ENCODE measurements at regions not wholly inside any gene's neighbourhood (a gene's known extent, or its start where the extent isn't known, plus 50 kb on each side); places are given as distances from the start of the nearest gene placed in this dataset.
"Not testable (repeated sequence)": the region's sequence is repeated elsewhere in the genome, so short reads cannot be mapped to it uniquely, and the experiment has no call there.

GRCh38 chr3:80618295-80619256, 850.8 kb upstream of the ROBO1 start:
- DNase-seq: no peak

- DNase-seq: no peak
These were observed 844.6 kb upstream of the ROBO1 start for GRCh38 chr3:80612366-80612765.

DNA sequence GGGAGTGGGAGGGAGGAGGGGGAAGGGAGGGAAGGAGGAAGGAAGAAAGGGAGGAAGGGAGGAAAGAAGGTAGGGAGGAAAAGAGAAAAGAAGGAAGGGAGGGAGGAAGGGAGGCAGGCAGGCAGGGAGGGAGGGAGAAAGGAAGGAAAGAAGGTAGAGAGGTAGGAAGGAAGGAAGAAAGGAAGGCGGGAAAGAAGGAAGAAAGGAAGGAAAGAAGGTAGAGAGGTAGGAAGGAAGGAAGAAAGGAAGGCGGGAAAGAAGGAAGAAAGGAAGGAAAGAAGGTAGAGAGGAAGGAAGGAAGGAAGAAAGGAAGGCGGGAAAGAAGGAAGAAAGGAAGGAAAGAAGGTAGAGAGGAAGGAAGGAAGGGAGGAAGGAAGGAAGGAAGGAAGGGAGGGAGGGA, 840.3 kb upstream of the ROBO1 start:
- not testable (repeated sequence) for DNase-seq

- DNase-seq: no peak
These were observed 838.3 kb upstream of the ROBO1 start for GRCh38 chr3:80606073-80606472.

GRCh38 chr3:80601479-80601878, 833.7 kb upstream of the ROBO1 start:
- DNase-seq: no peak

GRCh38 chr3:80592792-80593191, 825.0 kb upstream of the ROBO1 start:
- no peak for DNase-seq

DNA sequence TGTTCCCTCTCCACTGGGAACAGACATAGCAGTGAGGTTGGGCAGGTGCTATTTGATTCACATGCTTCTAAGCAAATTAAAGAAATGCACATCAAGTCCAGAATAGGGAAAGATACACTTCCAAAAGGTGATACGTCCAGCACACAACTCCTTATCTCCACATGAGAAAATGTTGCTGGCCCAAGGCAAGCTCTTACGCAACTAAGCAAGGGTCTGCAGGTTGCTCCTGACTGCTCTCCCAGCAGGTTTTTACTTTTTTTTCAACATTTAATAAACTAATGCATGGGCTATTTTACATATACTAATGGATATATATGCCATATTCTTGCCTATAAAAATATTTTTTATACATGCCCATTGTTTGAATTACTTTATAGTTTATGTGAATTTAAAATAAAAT, 818.5 kb upstream of the ROBO1 start:
- no peak for DNase-seq

- DNase-seq: no peak
These were observed 812.3 kb upstream of the ROBO1 start for GRCh38 chr3:80580146-80580545.

DNA sequence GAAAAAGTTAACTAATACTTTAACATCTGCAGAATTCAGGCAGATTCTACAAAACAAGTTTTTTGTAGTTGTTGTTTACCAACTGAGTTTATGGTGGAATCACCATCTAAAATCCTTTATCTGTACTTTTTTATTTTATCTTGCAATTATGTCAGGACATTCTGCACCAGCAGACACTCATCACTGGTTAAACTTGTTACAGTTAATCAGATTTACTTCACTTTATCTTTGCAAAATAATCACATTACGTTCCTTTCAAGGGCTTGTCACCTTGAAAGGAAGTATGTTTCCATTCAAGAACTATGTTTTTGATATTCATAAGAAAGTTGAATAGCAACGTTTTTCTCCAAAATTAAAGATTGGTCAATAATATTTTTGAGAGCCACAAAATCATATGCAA, 796.6 kb upstream of the ROBO1 start:
- no peak for DNase-seq

- DNase-seq: no peak
These were observed 791.9 kb upstream of the ROBO1 start for GRCh38 chr3:80559701-80560100.

GRCh38 chr3:80556763-80557162, 789.0 kb upstream of the ROBO1 start:
- no peak for DNase-seq

DNA sequence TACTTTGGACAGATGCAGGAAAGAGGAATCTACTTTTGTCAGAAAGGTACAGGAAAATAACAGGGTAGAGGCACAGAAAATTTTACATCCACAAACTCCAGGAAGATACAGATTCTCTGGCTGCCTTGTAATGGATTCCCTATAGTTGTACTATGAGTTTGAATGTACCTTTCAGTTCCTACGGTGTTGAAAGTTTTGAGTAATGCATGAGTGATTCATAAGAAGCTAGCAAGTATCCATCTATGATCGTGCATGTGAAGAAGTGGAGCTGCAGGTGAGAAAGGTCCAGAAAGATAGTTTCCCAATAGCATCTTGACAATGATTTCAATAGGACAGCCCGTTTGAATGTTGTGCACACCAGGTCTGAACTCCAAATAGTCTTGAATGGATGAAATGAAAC, 786.5 kb upstream of the ROBO1 start:
- DNase-seq: no peak

DNA sequence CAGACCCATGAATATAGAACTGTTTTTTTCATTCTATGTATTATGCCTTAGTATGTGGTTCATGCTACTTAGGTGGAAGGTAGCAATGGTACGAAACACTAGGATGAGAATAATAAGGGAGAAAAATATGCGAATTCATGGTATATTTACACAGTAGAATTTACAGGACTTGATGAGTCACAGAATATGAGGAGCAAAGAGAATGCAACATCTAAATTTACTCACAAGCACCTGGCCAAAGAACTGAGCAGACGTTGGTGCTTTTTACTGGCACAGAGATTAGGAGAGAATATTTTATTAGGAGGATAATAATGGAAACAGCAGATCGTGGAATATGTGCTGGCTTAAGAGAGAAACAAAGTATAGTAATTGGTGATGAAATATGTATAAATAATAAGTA, 785.4 kb upstream of the ROBO1 start:
- DNase-seq: no peak

DNA sequence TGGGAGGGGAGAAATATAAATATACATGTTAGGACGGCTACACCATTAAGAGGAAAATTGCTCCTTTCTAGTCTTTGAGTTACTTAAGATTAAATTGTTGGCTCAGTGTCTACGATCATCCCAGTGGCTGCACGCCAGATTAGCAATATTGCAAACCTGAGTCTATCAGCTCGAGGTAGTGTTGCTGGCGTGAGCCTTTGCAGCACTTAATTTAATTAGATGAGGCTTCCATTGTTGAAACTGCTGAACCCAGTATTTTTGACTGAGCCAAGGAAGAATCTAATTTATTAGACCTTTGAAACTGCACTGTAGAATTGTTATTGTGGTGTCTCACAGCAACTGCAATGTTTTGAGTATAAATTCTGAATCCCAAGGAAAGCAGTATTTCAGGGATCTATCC, 782.4 kb upstream of the ROBO1 start:
- DNase-seq: no peak

DNA sequence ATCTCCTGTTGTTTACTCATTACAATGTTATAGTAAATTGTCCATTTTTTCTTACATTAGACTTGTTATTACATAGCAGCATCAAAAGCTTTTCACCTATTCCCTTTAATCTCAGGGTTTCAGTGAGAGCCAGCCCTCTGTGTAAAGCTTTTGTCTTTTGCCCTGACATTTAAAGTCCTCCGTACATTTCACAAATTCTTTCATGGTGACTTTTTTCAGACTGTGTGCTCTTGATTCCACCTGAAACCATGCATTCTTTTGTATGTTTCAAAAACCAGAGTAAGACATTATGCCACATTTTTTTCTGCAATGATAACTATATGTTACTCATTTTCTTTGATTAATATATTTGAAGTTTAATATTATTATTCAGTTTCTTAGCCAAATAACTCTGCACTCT, 781.4 kb upstream of the ROBO1 start:
- DNase-seq: no peak

DNA sequence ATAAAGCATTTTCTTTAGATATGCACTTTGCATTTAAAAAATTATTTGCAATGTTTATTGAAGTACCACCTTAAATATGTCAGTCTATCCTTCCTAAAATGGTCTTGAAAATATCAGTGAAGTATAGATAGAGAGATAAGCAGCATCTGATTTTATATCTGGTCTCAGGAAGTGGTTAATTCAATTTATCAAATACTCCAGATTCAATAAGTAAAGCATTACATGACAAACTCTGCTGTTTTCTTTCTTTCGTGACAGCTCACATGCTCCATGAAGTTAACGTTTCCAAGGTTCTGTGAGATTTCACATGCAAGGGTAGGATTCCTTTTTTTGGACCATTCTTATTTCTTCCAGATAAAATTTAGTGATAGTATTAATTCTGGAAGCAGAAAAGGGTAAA, 775.4 kb upstream of the ROBO1 start:
- no peak for DNase-seq

DNA sequence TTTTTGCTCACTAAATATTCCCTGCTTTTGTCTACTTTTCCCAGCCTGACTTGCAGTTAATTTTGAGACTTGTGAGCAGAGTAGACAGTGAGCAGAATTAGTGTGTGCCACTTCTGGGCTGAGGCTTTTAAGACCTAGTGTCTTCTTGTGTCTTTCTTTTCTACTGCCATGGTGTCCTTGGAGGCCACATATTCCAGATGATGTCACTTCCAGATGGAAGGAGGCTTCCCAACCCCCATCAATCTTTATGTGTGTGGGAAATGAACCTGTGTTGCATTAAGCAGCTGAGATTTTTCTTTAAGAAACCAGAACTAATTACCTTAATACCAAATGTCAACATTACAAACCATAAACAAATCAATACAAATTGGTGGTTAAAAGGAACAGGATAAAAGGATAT, 774.7 kb upstream of the ROBO1 start:
- DNase-seq: no peak

- no peak for DNase-seq
These were observed 769.9 kb upstream of the ROBO1 start for GRCh38 chr3:80537680-80538079.

DNA sequence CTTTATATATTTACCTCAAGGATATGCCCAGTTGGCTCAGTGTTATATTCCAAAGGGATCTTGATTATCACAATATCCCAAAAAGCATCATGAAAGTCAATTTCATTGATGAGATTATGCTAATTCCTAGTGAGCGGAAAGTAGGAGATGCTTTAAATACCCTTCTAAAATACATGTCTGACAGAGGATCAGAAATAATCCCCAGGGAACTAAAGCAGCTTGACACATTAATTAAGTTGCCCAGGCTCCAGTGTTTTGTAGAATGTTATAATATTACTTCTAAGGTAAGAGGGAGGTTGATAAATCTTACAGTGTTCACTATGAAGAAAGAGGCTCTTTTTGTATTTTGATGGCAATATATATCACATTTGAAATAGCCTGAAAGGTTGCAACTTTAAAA, 767.5 kb upstream of the ROBO1 start:
- no peak for DNase-seq

- DNase-seq: no peak
These were observed 765.8 kb upstream of the ROBO1 start for GRCh38 chr3:80533553-80533952.

DNA sequence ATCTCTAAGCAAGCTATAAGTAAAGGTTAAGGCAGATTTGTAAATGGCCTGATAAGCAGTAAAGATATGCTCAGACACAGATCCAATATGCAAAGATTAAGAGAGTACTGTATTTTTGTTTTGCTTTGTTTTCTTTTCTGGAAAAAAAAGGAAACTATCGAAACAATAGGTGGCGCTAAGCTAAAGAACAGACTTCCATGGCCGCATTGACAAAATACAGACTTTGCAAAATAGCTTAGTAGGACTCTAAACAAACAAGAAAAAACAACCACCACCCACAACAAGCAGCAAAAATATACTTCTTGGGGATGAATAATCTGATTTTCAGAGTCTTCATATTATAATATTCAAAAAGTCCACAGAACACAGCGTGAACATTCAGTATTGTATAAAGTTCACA, 758.4 kb upstream of the ROBO1 start:
- DNase-seq: no peak

DNA sequence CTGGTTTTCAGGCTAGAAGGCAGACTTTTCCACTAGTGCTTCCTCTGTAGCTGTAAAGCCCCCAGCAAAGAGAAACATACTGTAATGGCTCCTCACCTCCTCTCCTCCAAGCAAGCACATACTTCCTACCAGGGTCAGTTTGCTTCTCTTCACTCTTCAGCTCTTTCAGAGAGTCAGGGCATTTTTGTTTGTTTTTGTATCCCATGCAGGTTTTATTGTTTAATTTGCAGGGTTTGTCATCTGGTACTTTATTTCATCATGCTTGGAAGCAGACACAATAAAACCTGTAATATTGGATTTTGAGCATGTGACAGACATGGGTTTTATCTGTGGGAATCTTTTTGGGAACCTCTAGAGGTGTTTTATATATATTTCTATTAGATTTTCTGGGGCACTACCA, 753.3 kb upstream of the ROBO1 start:
- no peak for DNase-seq

DNA sequence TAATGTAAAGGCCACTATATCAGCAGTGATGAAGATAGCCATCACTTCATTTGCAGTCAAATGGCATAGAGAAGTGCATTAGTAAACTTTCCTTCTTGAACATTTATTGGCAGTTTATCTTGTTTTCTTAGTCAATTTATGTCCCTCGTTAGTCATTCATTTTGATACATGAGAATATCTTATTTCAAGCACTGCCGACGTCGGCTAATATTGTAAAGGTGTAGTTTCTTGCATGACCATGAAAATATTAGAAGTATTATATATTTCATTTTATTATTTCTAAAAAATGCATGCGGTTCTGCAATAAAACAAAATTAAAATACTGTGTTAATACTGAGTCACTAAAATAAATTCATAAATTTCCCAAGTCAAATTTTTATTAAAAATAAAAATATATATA, 751.6 kb upstream of the ROBO1 start:
- no peak for DNase-seq

- DNase-seq: no peak
These were observed 728.7 kb upstream of the ROBO1 start for GRCh38 chr3:80496452-80496851.

Data from hypothalamus (tissue), 51 donors.